ENCODE measurements at regions not wholly inside any gene's neighbourhood (a gene's known extent, or its start where the extent isn't known, plus 50 kb on each side); places are given as distances from the start of the nearest gene placed in this dataset.

DNA sequence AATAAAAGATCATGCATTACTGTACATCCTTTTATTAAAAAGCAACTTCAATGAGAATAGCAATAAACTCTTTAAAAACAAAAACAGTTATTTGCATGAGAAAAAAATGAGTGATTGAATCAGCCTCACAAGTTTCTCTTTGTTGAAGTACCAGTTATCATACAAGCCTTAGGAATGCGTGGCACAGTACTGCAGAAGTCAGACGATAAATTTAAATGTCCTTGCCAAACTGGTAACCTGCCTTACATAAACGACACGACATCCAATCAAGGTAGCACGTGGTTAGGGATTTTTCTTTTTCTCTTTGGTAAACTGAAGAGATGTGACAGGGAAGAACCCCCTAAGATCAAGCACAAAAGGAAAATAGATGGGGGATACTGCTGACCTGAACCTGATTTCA lies 251.0 kb downstream of the KLF12 start:
- DNase-seq (ENCODE audit: low read depth): no peak
- H3K4me3 ChIP-seq (replicated peaks; ENCODE audit: low read depth, low read length): no peak overlapping the region
- TF ChIP-seq, protein P1, sequence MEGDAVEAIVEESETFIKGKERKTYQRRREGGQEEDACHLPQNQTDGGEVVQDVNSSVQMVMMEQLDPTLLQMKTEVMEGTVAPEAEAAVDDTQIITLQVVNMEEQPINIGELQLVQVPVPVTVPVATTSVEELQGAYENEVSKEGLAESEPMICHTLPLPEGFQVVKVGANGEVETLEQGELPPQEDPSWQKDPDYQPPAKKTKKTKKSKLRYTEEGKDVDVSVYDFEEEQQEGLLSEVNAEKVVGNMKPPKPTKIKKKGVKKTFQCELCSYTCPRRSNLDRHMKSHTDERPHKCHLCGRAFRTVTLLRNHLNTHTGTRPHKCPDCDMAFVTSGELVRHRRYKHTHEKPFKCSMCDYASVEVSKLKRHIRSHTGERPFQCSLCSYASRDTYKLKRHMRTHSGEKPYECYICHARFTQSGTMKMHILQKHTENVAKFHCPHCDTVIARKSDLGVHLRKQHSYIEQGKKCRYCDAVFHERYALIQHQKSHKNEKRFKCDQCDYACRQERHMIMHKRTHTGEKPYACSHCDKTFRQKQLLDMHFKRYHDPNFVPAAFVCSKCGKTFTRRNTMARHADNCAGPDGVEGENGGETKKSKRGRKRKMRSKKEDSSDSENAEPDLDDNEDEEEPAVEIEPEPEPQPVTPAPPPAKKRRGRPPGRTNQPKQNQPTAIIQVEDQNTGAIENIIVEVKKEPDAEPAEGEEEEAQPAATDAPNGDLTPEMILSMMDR (IDR thresholded peaks at IDR 0.05; ENCODE audit: low read length, missing control alignments): no peak

DNA sequence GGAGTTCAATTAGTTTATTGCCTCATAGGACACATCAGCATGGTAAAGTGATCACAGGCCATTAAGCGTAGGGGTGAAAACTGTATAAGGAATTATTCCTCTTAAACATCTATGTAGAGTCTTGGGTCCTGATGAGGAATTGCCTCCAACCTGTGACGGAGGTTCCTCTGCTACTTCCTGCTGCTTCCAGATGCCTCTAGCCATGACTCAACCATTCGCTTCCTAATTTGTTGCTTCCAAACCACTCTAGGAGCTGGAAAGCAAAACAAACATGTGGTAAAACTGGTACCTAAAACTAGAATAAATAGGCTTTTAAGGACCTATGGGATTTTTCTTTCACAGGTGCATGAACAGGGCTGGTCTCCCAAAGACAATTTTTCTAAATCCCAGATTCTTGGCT lies 253.8 kb downstream of the KLF12 start:
- DNase-seq (ENCODE audit: low read depth): peak; percentile 22
- TF ChIP-seq, protein P1 (IDR thresholded peaks at IDR 0.05; ENCODE audit: low read length, missing control alignments): no peak
- H3K4me3 ChIP-seq (replicated peaks; ENCODE audit: low read depth, low read length): no peak overlapping the region

DNA sequence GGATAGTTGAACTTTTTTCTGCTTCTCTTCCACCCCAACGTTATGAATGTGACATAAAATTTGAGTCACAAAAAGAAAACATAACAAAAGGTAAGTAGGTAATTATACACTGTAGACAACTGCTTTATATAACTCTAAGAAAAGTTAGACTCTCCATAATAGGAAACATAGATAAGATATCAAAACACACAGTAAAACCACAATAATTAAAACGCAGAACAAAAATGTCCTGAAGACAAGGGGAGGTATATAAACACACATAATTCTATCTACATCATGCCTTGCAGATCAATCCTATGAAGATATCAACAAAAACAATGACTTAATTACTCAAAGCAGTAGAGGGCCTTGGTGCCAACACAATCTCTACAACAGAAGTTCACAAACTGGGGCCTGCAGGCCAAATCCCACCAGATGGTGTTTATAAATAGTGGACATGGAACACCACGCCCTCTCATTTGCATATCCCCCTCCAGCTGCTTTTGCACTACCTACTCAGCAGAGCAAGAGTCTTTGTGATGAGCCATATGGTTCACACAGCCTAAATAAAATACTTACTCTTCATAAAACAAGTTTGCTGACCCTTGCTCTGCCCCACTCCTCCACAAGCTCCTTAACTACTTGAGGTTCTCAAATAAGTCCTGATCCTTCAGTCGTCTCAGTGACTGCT lies 254.7 kb downstream of the KLF12 start:
- DNase-seq (ENCODE audit: low read depth): no peak
- TF ChIP-seq, protein P1 (IDR thresholded peaks at IDR 0.05; ENCODE audit: low read length, missing control alignments): no peak
- no peak overlapping the region for H3K4me3 ChIP-seq (replicated peaks; ENCODE audit: low read depth, low read length)

DNA sequence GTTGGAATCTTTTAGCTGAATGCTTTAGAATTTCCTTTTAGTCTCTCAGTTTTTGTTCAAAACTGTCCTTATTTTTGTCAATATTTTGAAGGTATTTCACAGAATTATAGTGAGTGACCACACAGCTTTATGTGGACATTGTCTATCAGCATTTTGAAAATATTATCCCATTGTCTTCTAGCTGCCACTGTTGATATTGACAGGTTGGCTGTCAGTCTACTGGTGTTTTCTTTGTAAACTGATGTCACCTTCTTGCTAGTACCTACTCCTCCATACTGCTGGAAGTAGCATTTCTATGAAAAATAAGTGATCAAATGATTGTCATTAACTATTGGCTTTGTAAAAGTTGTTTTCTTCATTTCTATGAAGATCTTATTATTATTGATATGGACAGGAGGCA lies 256.8 kb downstream of the KLF12 start:
- DNase-seq (ENCODE audit: low read depth): no peak
- TF ChIP-seq, protein P1 (IDR thresholded peaks at IDR 0.05; ENCODE audit: low read length, missing control alignments): no peak
- no peak overlapping the region for H3K4me3 ChIP-seq (replicated peaks; ENCODE audit: low read depth, low read length)

DNA sequence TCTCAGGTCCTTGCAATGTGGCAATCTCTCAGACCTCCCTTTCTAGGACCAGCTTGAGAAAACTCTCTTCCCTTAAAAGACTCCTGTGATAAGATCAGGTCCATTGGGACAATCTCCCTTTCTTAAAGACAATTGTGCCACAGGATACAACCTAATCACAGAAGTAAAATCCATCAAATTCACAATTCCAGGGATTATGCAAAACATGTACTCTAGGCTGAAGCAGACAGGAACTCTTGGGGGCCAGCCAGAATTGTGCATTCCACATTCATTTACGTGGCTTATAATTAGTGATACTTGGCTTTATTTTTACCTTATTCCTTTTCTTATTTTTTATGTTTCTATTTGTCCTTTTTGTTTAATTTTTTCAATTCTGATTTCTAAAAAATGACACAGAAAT lies 257.9 kb downstream of the KLF12 start:
- no peak overlapping the region for H3K4me3 ChIP-seq (replicated peaks; ENCODE audit: low read depth, low read length)
- TF ChIP-seq, protein P1 (IDR thresholded peaks at IDR 0.05; ENCODE audit: low read length, missing control alignments): no peak
- DNase-seq (ENCODE audit: low read depth): peak; percentile 13

DNA sequence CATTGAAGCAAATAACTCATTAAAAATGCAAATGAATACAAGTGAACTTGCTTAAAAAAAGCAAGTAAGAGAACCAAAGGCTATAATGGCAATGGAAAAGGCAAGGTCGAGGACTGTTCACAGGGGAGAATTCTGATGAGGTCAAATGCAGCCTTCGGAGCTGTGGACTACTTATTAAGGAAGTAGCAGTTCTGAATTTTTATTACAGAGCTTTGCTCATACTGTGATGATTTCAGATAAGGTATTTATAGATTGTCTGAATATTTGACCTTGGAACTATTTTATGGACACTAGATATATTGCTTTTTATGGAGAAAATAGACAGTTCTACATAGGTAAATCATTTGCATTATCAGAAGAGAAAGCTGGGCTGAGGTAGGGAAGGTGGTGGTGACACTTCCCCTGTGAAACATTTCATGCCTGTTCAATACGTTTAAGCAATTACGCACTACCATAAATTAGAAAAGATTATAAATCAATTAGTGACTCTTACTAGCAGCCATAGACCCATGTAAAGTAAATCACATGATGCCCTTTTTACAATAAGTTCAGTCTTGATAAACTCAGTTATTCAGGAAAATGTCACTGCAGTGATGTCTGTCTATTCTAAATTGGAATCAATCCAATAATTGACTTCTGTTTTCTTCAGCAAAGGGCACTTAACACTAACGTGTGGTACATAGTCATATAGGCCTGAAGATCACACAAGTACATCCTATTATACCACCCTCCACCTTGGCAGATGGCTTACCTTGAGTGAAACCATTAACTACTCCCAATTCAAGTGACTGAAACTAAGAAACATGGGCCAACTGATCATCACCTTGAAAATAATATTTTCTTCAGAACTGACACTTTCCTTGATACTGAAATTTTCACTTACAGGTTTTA lies 260.0 kb downstream of the KLF12 start:
- TF ChIP-seq, protein P1 (IDR thresholded peaks at IDR 0.05; ENCODE audit: low read length, missing control alignments): no peak
- no peak for DNase-seq (ENCODE audit: low read depth)
- H3K4me3 ChIP-seq (replicated peaks; ENCODE audit: low read depth, low read length): no peak overlapping the region

Measured in fibroblast of pulmonary artery (primary cell).